ENCODE measurements at regions not wholly inside any gene's neighbourhood (a gene's known extent, or its start where the extent isn't known, plus 50 kb on each side); places are given as distances from the start of the nearest gene placed in this dataset.

- Histone ChIP-seq H3K4me3 (no peak overlapping the region), H3K27me3 (no peaks in the 10 kb centered on the region), H3K27ac (replicated peaks in 1 of 4) (no peak overlapping the region), H3K36me3 (no peaks in the 10 kb centered on the region), H3K9me3 (no peaks in the 10 kb centered on the region), H3K4me1 (peaks cover 12 to 31% (median 20%) of the 10 kb centered on the region in 4 donors)
- DNase-seq (ENCODE audit: extremely low spot score) = no peak
- 38% methylated on average over 1 of the region's 1 CpG for WGBS
- intact Hi-C loops (cut with DNase I) = no loop called here
- TF ChIP-seq POLR2AphosphoS5 (IDR thresholded peaks at IDR 0.05) (no peak), EP300 (IDR thresholded peaks at IDR 0.05) (no peak), CTCF (IDR thresholded peaks at IDR 0.05) (no peak), POLR2A (IDR thresholded peaks at IDR 0.05; ENCODE audit: low read depth) (no peak)
Measured at GRCh38 chr2:133975135-133975534, 278.7 kb upstream of the MGAT5 start.

GRCh38 chr2:133975676-133976428 is 278.0 kb upstream of the MGAT5 start:
- Histone ChIP-seq H3K4me1 (peaks cover 12 to 31% (median 20%) of the 10 kb centered on the region in 4 donors), H3K27ac (replicated peaks in 1 of 4) (no peak overlapping the region), H3K4me3 (no peak overlapping the region), H3K9me3 (no peaks in the 10 kb centered on the region), H3K27me3 (no peaks in the 10 kb centered on the region), H3K36me3 (no peaks in the 10 kb centered on the region)
- intact Hi-C loops (cut with DNase I) = no loop called here
- DNase-seq (ENCODE audit: extremely low spot score) = no peak
- 30% methylated on average over 2 of the region's 2 CpGs for WGBS
- TF ChIP-seq CTCF (IDR thresholded peaks at IDR 0.05) (no peak), POLR2A (IDR thresholded peaks at IDR 0.05; ENCODE audit: low read depth) (no peak)

- TF ChIP-seq POLR2A (IDR thresholded peaks at IDR 0.05; ENCODE audit: low read depth) (no peak), POLR2AphosphoS5 (IDR thresholded peaks at IDR 0.05) (no peak), CTCF (IDR thresholded peaks at IDR 0.05) (no peak), EP300 (IDR thresholded peaks at IDR 0.05) (no peak)
- H3K36me3 ChIP-seq = no peaks in the 10 kb centered on the region
- no peaks in the 10 kb centered on the region for H3K27me3 ChIP-seq
- no peak overlapping the region for H3K4me3 ChIP-seq
- no peak overlapping the region for H3K27ac ChIP-seq (replicated peaks in 1 of 4)
- peaks cover 12 to 27% (median 20%) of the 10 kb centered on the region in 4 donors for H3K4me1 ChIP-seq
- intact Hi-C loops (cut with DNase I) = no loop called here
- H3K9me3 ChIP-seq = no peaks in the 10 kb centered on the region
- DNase-seq (ENCODE audit: extremely low spot score) = no peak
Measured at GRCh38 chr2:133976659-133977058, 277.2 kb upstream of the MGAT5 start.

GRCh38 chr2:133977405-133977804 is 276.5 kb upstream of the MGAT5 start:
- peaks cover 10 to 20% (median 16%) of the 10 kb centered on the region in 4 donors for H3K4me1 ChIP-seq
- WGBS = 71% methylated on average over 4 of the region's 4 CpGs
- no peaks in the 10 kb centered on the region for H3K36me3 ChIP-seq
- no peaks in the 10 kb centered on the region for H3K27me3 ChIP-seq
- no peaks in the 10 kb centered on the region for H3K9me3 ChIP-seq
- TF ChIP-seq CTCF (IDR thresholded peaks at IDR 0.05) (no peak), POLR2AphosphoS5 (IDR thresholded peaks at IDR 0.05) (no peak), EP300 (IDR thresholded peaks at IDR 0.05) (no peak), POLR2A (IDR thresholded peaks at IDR 0.05; ENCODE audit: low read depth) (no peak)
- H3K4me3 ChIP-seq = no peak overlapping the region
- DNase-seq (ENCODE audit: extremely low spot score) = no peak
- intact Hi-C loops (cut with DNase I) = no loop called here
- no peak overlapping the region for H3K27ac ChIP-seq (replicated peaks in 1 of 4)

GRCh38 chr2:133982256-133982655 is 271.6 kb upstream of the MGAT5 start:
- Histone ChIP-seq H3K27me3 (no peaks in the 10 kb centered on the region), H3K9me3 (no peaks in the 10 kb centered on the region), H3K4me1 (peaks cover 9 to 14% (median 12%) of the 10 kb centered on the region in 4 donors), H3K27ac (replicated peaks in 1 of 4) (no peak overlapping the region), H3K4me3 (no peak overlapping the region), H3K36me3 (no peaks in the 10 kb centered on the region)
- TF ChIP-seq POLR2AphosphoS5 (IDR thresholded peaks at IDR 0.05) (no peak), POLR2A (IDR thresholded peaks at IDR 0.05; ENCODE audit: low read depth) (no peak), CTCF (IDR thresholded peaks at IDR 0.05) (no peak), EP300 (IDR thresholded peaks at IDR 0.05) (no peak)
- DNase-seq (ENCODE audit: extremely low spot score) = no peak
- 85% methylated on average over 6 of the region's 6 CpGs for WGBS
- intact Hi-C loops (cut with DNase I) = no loop called here

Data from esophagus muscularis mucosa (tissue), 4 donors.